ENCODE measurements at regions not wholly inside any gene's neighbourhood (a gene's known extent, or its start where the extent isn't known, plus 50 kb on each side); places are given as distances from the start of the nearest gene placed in this dataset.

GRCh38 chr2:236657801-236658200, 88.2 kb downstream of the ACKR3 start:
- TF ChIP-seq TAF1 (IDR thresholded peaks at IDR 0.05; ENCODE audit: low read depth) = no peak
- TF ChIP-seq NFIC (IDR thresholded peaks at IDR 0.05) = no peak
- TF ChIP-seq YY1 (IDR thresholded peaks at IDR 0.05; ENCODE audit: low read depth) = no peak
- TF ChIP-seq RAD21 (IDR thresholded peaks at IDR 0.05; ENCODE audit: low read depth) = no peak
- no peak for TF ChIP-seq CREB1 (IDR thresholded peaks at IDR 0.05; ENCODE audit: low read depth)
- no peak for TF ChIP-seq TEAD4 (IDR thresholded peaks at IDR 0.05)
- TF ChIP-seq FOXM1 (IDR thresholded peaks at IDR 0.05; ENCODE audit: borderline replicate concordance, low read depth) = no peak
- TF ChIP-seq MAX (IDR thresholded peaks at IDR 0.05) = no peak
- no peak for TF ChIP-seq ZBTB7A (IDR thresholded peaks at IDR 0.05; ENCODE audit: low read depth)
- TF ChIP-seq REST (IDR thresholded peaks at IDR 0.05; ENCODE audit: low read depth) = no peak
- no peak for TF ChIP-seq TCF12 (IDR thresholded peaks at IDR 0.05; ENCODE audit: low read depth)
- TF ChIP-seq USF1 (IDR thresholded peaks at IDR 0.05) = no peak
- no peak for TF ChIP-seq EP300 (IDR thresholded peaks at IDR 0.05; ENCODE audit: borderline replicate concordance)
- TF ChIP-seq CEBPB (IDR thresholded peaks at IDR 0.05) = no peak

Measured in Ishikawa (cell line).